HCT116 (cell line): ENCODE measurements at regions not wholly inside any gene's neighbourhood (a gene's known extent, or its start where the extent isn't known, plus 50 kb on each side); places are given as distances from the start of the nearest gene placed in this dataset.

Experiments used
- ATAC-seq: fragments of 200-7000 bp; cut with Tn5 transposase; 2 replicates; pipeline ENCODE4 v1.9.1; 2020; ENCODE audit warnings: mild to moderate bottlenecking, moderate library complexity
- BruUV-seq: library from RNA; stranded (reverse); fragments of 400-500 nt; replicated peaks from 2 replicates; lab custom pipeline; 2021; lab: Mats Ljungman, UMichigan
- CTCF ChIA-PET: fragments of 300-600 bp; sonication (Branson Sonifier 250); formaldehyde crosslinking; loops from one replicate; lab custom pipeline; 2021; ENCODE audit warnings: antibody characterized with exemption; lab: Charles Lee
- POLR2A ChIA-PET: fragments of 300-600, 350-600 bp; sonication (Branson Sonifier 250); formaldehyde crosslinking; loops from one replicate; lab custom pipeline; 2021; ENCODE audit warnings: antibody characterized with exemption; lab: Charles Lee
- RAD21 ChIA-PET, 2 experiments: fragments of 300-600 bp; sonication (Branson Sonifier 250); formaldehyde crosslinking; loops; one replicate each; lab custom pipeline; 2023; ENCODE audit warnings: low total read pairs in 2 of 2; ENCODE audit not compliant: uncharacterized antibody in 2 of 2, unreplicated experiment in 2 of 2, low non-redundant PET in 1 of 2; lab: Charles Lee
- DNase-seq: peaks from one replicate; pipeline ENCODE4 v3.0.0-alpha.2; 2010; ENCODE audit warnings: low read depth, low spot score
- H2AFZ ChIP-seq: fragments of 200-600 bp; shearing (Covaris generic), sonication (generic); 2 replicates; pipeline ENCODE4 v1.6.1; 2017; ENCODE audit warnings: low read depth, mixed run types, mixed read lengths, antibody characterized with exemption, low read length; ENCODE audit not compliant: poor library complexity, severe bottlenecking
- H3K27ac ChIP-seq: 2 replicates; pipeline ENCODE4 v1.5.1; 2012; ENCODE audit warnings: low read depth, low read length
- H3K27me3 ChIP-seq: fragments of 200-600 bp; sonication (generic); 2 replicates; pipeline ENCODE4 v1.6.1; 2016; ENCODE audit warnings: mixed run types, low read length, mixed read lengths; ENCODE audit not compliant: insufficient read depth
- H3K36me3 ChIP-seq, 2 experiments: fragments of 200-500 bp in 1 of 2; fragments of 200-600 bp in 1 of 2; sonication (Bioruptor generic) in 1 of 2; sonication (generic) in 1 of 2; 2 replicates each; pipeline versions ENCODE4 v1.5.1 to v1.6.1; 2014 to 2016; ENCODE audit warnings: low read length in 2 of 2, inconsistent platforms in 1 of 2, mixed read lengths in 1 of 2, mixed run types in 1 of 2; ENCODE audit not compliant: insufficient read depth in 2 of 2, control insufficient read depth in 1 of 2
- H3K4me1 ChIP-seq, 2 experiments: fragments of 200-600 bp in 1 of 2; sonication (generic) in 1 of 2; 2 replicates each; pipeline versions ENCODE4 v1.5.1 to v1.6.1; 2012 to 2017; ENCODE audit warnings: low read length in 2 of 2, inconsistent platforms in 1 of 2, mild to moderate bottlenecking in 1 of 2, mixed read lengths in 1 of 2, mixed run types in 1 of 2, moderate library complexity in 1 of 2; ENCODE audit not compliant: insufficient read depth in 2 of 2, control insufficient read depth in 1 of 2
- H3K4me2 ChIP-seq: fragments of 200-600 bp; sonication (generic); 2 replicates; pipeline ENCODE4 v1.6.1; 2017; ENCODE audit warnings: mixed run types, low read length, mixed read lengths
- H3K4me3 ChIP-seq, 2 experiments: fragments of 200-600 bp in 1 of 2; sonication (generic) in 1 of 2; replicated peaks in 1 of 2; 2 replicates each; pipeline ENCODE4 v1.5.1; 2011 to 2016; ENCODE audit warnings: low read length in 2 of 2, control low read depth in 1 of 2, low read depth in 1 of 2, mild to moderate bottlenecking in 1 of 2, mixed read lengths in 1 of 2, mixed run types in 1 of 2
- H3K79me2 ChIP-seq: fragments of 200-600 bp; sonication (generic); 2 replicates; pipeline ENCODE4 v1.6.1; 2017; ENCODE audit warnings: mild to moderate bottlenecking, mixed run types, low read length, moderate library complexity, mixed read lengths; ENCODE audit not compliant: insufficient read depth
- H3K9ac ChIP-seq: fragments of 200-600 bp; sonication (generic); 2 replicates; pipeline ENCODE4 v1.6.1; 2016; ENCODE audit warnings: low read length, mixed read lengths
- H3K9me2 ChIP-seq: fragments of 200-600 bp; sonication (generic), shearing (Covaris generic); 2 replicates; pipeline ENCODE4 v1.6.1; 2017; ENCODE audit warnings: mixed run types, mild to moderate bottlenecking, moderate library complexity; ENCODE audit not compliant: insufficient read depth
- H3K9me3 ChIP-seq, 2 experiments: fragments of 200-500 bp in 1 of 2; fragments of 200-600 bp in 1 of 2; sonication (Bioruptor generic) in 1 of 2; sonication (generic) in 1 of 2; 2 replicates each; pipeline ENCODE4 v1.6.1; 2014 to 2017; ENCODE audit warnings: low read length in 2 of 2, mixed read lengths in 2 of 2, inconsistent platforms in 1 of 2, low read depth in 1 of 2, mild to moderate bottlenecking in 1 of 2, mixed run types in 1 of 2, moderate library complexity in 1 of 2; ENCODE audit not compliant: control insufficient read depth in 1 of 2, insufficient read depth in 1 of 2
- H4K20me1 ChIP-seq: fragments of 200-600 bp; sonication (generic), shearing (Covaris generic); 2 replicates; pipeline ENCODE4 v1.6.1; 2017; ENCODE audit warnings: mixed run types, mild to moderate bottlenecking, moderate library complexity; ENCODE audit not compliant: insufficient read depth
- ATF3 ChIP-seq: IDR thresholded peaks from 2 replicates; pipeline ENCODE4 v1.6.1; 2012
- CBX3 ChIP-seq: IDR thresholded peaks from 2 replicates; pipeline ENCODE4 v1.6.1; 2012; ENCODE audit warnings: low read depth
- CEBPB ChIP-seq: IDR thresholded peaks from 2 replicates; pipeline ENCODE4 v1.6.1; 2012; ENCODE audit warnings: low read depth
- EGR1 ChIP-seq: IDR thresholded peaks from 2 replicates; pipeline ENCODE4 v1.6.1; 2012; ENCODE audit warnings: low read depth
- ELF1 ChIP-seq: IDR thresholded peaks from 2 replicates; pipeline ENCODE4 v1.6.1; 2012; ENCODE audit warnings: low read depth, borderline replicate concordance
- EZH2phosphoT487 ChIP-seq: fragments of 200-600 bp; IDR thresholded peaks from 2 replicates; pipeline ENCODE4 v1.6.1; 2018; ENCODE audit warnings: antibody characterized with exemption, borderline replicate concordance
- FOSL1 ChIP-seq: IDR thresholded peaks from 2 replicates; pipeline ENCODE4 v1.6.1; 2012; ENCODE audit warnings: low read depth
- JUND ChIP-seq: IDR thresholded peaks from 2 replicates; pipeline ENCODE4 v1.6.1; 2012
- POLR2AphosphoS5 ChIP-seq: IDR thresholded peaks from 2 replicates; pipeline ENCODE4 v1.6.1; 2011; ENCODE audit warnings: mild to moderate bottlenecking, low read depth, low read length, moderate library complexity
- REST ChIP-seq: IDR thresholded peaks from 2 replicates; pipeline ENCODE4 v1.6.1; 2012; ENCODE audit warnings: low read depth
- SIN3A ChIP-seq: IDR thresholded peaks from 2 replicates; pipeline ENCODE4 v1.6.1; 2012; ENCODE audit warnings: low read depth
- SP1 ChIP-seq: IDR thresholded peaks from 2 replicates; pipeline ENCODE4 v1.6.1; 2012; ENCODE audit warnings: low read depth
- SRF ChIP-seq: IDR thresholded peaks from 2 replicates; pipeline ENCODE4 v1.6.1; 2012; ENCODE audit warnings: low read depth
- TCF7L2 ChIP-seq: IDR thresholded peaks from 2 replicates; pipeline ENCODE4 v1.7.0; 2011; ENCODE audit warnings: borderline replicate concordance, inconsistent platforms; ENCODE audit not compliant: insufficient read depth, insufficient read length; ENCODE audit errors: extremely low read depth
- YY1 ChIP-seq: IDR thresholded peaks from 2 replicates; pipeline ENCODE4 v1.6.1; 2011; ENCODE audit warnings: low read length, low read depth, moderate library complexity, mild to moderate bottlenecking; ENCODE audit not compliant: insufficient replicate concordance; ENCODE audit errors: extremely low read depth
- ZNF274 ChIP-seq: fragments of 200-500 bp; sonication (Bioruptor generic); IDR thresholded peaks from 2 replicates; pipeline ENCODE4 v1.6.1; 2014; ENCODE audit warnings: mild to moderate bottlenecking, low read depth, low read length, inconsistent platforms
- intact Hi-C: fragments of 100-400 bp; cut with micrococcal nuclease; formaldehyde crosslinking; loops from 2 replicates; pipeline ENCODE4 v1.10.0; 2022
- TF ChIP-seq, protein P1 (sequence below): IDR thresholded peaks from 2 replicates; pipeline ENCODE4 v1.6.1; 2012
- TF ChIP-seq, protein P2 (sequence below): IDR thresholded peaks from 2 replicates; pipeline ENCODE4 v1.6.1; 2011; ENCODE audit warnings: mild to moderate bottlenecking, low read length, moderate library complexity; ENCODE audit not compliant: insufficient replicate concordance; ENCODE audit errors: extremely low read depth
- TF ChIP-seq, protein P3 (sequence below), 3 experiments: fragments of 200-600 bp in 1 of 3; sonication (generic) in 1 of 3; IDR thresholded peaks in 2 of 3; conservative IDR thresholded peaks in 1 of 3; 2 replicates each; pipeline ENCODE4 v1.5.1; 2012 to 2017; ENCODE audit warnings: low read depth in 2 of 3, low read length in 2 of 3, antibody characterized with exemption in 1 of 3, borderline replicate concordance in 1 of 3, control low read depth in 1 of 3, mild to moderate bottlenecking in 1 of 3, mixed read lengths in 1 of 3, mixed run types in 1 of 3, moderate library complexity in 1 of 3; ENCODE audit not compliant: insufficient read depth in 1 of 3

DNA sequence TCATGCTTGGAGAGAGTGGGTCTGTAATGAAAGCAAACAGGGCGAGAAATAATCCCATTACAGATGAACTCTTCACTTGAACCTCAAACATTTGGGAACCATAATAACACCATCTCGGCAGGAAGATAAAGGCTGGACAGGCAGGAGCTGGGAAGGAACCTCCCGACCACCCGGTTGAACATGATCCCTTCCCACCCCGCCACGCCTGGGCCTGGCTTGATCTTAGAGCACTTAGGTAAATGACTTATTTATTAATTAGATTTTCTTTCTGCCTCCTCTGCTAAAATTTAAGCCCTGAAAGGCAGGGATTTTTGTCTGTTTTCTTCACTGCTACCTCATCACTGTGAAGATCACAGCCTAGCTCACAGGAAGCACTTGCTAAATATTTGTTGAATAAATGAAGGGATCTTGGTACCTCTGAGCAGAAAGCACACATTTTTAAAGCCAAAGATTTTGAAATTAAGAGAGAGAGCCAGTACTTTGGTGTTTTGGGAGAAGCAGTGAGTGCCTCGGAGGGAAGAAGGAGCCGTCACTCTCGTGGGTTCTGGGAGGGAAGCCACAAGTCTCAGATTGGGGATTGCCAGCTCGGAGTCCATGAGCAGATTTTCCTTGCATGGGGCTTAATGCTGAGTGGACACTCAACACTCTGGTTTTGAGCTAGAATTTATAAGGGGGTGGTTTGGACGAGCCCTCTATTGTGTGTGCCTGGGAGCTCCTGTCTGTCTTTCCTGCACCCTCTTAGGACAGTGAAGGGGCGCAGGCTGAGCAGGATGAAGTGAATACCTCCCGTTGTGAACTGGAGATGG is 133.3 kb downstream of the MACROH2A1 start:
- TF ChIP-seq EZH2phosphoT487 (no peak), ELF1 (no peak), ZNF274 (no peak), SIN3A (no peak), TCF7L2 (no peak), CEBPB (no peak), ATF3 (no peak), CBX3 (no peak), REST (no peak), SP1 (no peak), FOSL1 (no peak), POLR2AphosphoS5 (no peak), SRF (no peak), JUND (no peak), YY1 (no peak), EGR1 (no peak)
- TF ChIP-seq, protein P1, sequence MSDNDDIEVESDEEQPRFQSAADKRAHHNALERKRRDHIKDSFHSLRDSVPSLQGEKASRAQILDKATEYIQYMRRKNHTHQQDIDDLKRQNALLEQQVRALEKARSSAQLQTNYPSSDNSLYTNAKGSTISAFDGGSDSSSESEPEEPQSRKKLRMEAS, result no peak
- TF ChIP-seq, protein P2, sequence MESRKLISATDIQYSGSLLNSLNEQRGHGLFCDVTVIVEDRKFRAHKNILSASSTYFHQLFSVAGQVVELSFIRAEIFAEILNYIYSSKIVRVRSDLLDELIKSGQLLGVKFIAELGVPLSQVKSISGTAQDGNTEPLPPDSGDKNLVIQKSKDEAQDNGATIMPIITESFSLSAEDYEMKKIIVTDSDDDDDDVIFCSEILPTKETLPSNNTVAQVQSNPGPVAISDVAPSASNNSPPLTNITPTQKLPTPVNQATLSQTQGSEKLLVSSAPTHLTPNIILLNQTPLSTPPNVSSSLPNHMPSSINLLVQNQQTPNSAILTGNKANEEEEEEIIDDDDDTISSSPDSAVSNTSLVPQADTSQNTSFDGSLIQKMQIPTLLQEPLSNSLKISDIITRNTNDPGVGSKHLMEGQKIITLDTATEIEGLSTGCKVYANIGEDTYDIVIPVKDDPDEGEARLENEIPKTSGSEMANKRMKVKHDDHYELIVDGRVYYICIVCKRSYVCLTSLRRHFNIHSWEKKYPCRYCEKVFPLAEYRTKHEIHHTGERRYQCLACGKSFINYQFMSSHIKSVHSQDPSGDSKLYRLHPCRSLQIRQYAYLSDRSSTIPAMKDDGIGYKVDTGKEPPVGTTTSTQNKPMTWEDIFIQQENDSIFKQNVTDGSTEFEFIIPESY, result no peak
- TF ChIP-seq, protein P3, sequence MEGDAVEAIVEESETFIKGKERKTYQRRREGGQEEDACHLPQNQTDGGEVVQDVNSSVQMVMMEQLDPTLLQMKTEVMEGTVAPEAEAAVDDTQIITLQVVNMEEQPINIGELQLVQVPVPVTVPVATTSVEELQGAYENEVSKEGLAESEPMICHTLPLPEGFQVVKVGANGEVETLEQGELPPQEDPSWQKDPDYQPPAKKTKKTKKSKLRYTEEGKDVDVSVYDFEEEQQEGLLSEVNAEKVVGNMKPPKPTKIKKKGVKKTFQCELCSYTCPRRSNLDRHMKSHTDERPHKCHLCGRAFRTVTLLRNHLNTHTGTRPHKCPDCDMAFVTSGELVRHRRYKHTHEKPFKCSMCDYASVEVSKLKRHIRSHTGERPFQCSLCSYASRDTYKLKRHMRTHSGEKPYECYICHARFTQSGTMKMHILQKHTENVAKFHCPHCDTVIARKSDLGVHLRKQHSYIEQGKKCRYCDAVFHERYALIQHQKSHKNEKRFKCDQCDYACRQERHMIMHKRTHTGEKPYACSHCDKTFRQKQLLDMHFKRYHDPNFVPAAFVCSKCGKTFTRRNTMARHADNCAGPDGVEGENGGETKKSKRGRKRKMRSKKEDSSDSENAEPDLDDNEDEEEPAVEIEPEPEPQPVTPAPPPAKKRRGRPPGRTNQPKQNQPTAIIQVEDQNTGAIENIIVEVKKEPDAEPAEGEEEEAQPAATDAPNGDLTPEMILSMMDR (IDR thresholded peaks at IDR 0.05 in 2 of 3, conservative IDR thresholded peaks at IDR 0.05 in 1 of 3; ENCODE audit: borderline replicate concordance in 1 of 3, insufficient read depth in 1 of 3, low read depth in 2 of 3, low read length in 2 of 3), result no peak
- intact Hi-C loops, result no loop called here
- H3K79me2 ChIP-seq, result no peaks in the 10 kb centered on the region
- H3K9me2 ChIP-seq, result no peaks in the 10 kb centered on the region
- H4K20me1 ChIP-seq, result no peaks in the 10 kb centered on the region
- no peaks in the 10 kb centered on the region for H3K36me3 ChIP-seq
- H3K4me3 ChIP-seq, result no peak overlapping the region
- peaks cover 6 to 27% of the 10 kb centered on the region in 2 experiments for H3K4me1 ChIP-seq
- ATAC-seq, result no peak
- 0 out of 4 replicates have a peak, but pooled peaks cover 0 to 6% of the 10 kb centered on the region in 2 experiments for H3K9me3 ChIP-seq
- no TSS peak for BruUV-seq
- H2AFZ ChIP-seq, result no peak overlapping the region
- ChIA-PET CTCF (no interaction called here), RAD21 (no interaction called here), POLR2A (no interaction called here)
- DNase-seq, result no peak
- no peak overlapping the region for H3K27ac ChIP-seq
- H3K9ac ChIP-seq, result no peak overlapping the region
- no peak overlapping the region for H3K4me2 ChIP-seq
- H3K27me3 ChIP-seq, result no peaks in the 10 kb centered on the region
